Right cardiac atrium (tissue), 5 donors: ENCODE measurements at regions not wholly inside any gene's neighbourhood (a gene's known extent, or its start where the extent isn't known, plus 50 kb on each side); places are given as distances from the start of the nearest gene placed in this dataset.

Experiments used
- ATAC-seq, 2 donors: fragments of 200-7000 bp; cut with Tn5 transposase; one replicate each; pipeline versions ENCODE4 v1.8.0 to v1.9.1; 2020; ENCODE audit warnings: moderate library complexity in 2 of 2, mild to moderate bottlenecking in 1 of 2
- DNase-seq, 3 donors: peaks; one replicate each; pipeline ENCODE4 v3.0.0-alpha.2; 2020
- H3K27ac ChIP-seq: one replicate; pipeline ENCODE4 v1.5.1; 2013; ENCODE audit warnings: mild to moderate bottlenecking, low read length, control low read depth, moderate library complexity
- H3K27me3 ChIP-seq: one replicate; pipeline ENCODE4 v1.6.1; 2013; ENCODE audit not compliant: control insufficient read depth, insufficient read depth
- H3K4me1 ChIP-seq: one replicate; pipeline ENCODE4 v1.6.1; 2013; ENCODE audit warnings: low read length; ENCODE audit not compliant: control insufficient read depth, insufficient read depth
- H3K4me3 ChIP-seq: one replicate; pipeline ENCODE4 v1.5.1; 2013; ENCODE audit warnings: low read length, control low read depth
- H3K9me3 ChIP-seq: one replicate; pipeline ENCODE4 v1.6.1; 2013; ENCODE audit warnings: low read length; ENCODE audit not compliant: control insufficient read depth
- WGBS: extraction: QIAGEN DNeasy Blood & Tissue Kit; methylation state at CpG from one replicate; pipeline ENCODE4 v1.1.7; 2013; 5-methylcytosine and 5-hydroxymethylcytosine counted together
- intact Hi-C, 4 donors: fragments of 100-400 bp; cut with DNase I; formaldehyde crosslinking; loops; one replicate each; pipeline versions ENCODE4 v1.11.0 to v1.14.0; 2022 to 2023
- donor health status: healthy with polysubstance abuse.
- donor health status: DM: no; HTN: yes; CAD: no.
- donor health status: DM: no; HTN: no; CAD: no.
- donor health status: DM: no; HTN: yes; CAD: no; lungs with severe emphysema.
- donor health status: DM: yes; HTN: yes; CAD: no.

DNA sequence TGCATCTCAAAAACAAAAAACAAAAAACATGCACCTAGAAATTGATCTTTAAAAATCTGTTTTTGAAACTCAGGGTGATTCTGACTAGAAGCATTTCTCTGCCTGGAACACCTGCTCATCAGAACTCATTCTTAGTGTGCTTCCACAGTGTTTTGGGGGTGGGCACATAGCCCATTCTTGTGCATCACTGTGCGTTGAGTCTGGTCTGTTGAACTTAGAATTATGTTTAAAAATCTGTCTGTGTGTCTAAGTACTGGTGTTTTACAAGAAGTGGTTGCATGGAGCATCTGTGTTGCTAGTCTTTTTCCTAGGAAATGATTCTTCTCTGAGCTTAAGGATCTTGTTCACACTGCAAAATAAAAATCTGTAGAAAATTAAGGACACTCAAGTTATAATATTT is 264.5 kb downstream of the SOX4 start:
- DNase-seq: no peak
- no peak overlapping the region for H3K4me3 ChIP-seq
- ATAC-seq: no peak
- no peaks in the 10 kb centered on the region for H3K9me3 ChIP-seq
- no peaks in the 10 kb centered on the region for H3K27me3 ChIP-seq
- 92% methylated on average over 1 of the region's 1 CpG for WGBS
- no peak overlapping the region for H3K27ac ChIP-seq
- intact Hi-C loops: no loop called here
- H3K4me1 ChIP-seq: no peaks in the 10 kb centered on the region

GRCh38 chr6:21859193-21859735 is 265.7 kb downstream of the SOX4 start:
- Histone ChIP-seq H3K4me1 (no peaks in the 10 kb centered on the region), H3K27me3 (no peaks in the 10 kb centered on the region), H3K9me3 (no peaks in the 10 kb centered on the region), H3K4me3 (no peak overlapping the region), H3K27ac (no peak overlapping the region)
- ATAC-seq (no peak), DNase-seq (no peak)
- WGBS: 89% methylated on average over 6 of the region's 6 CpGs
- intact Hi-C loops: no loop called here

DNA sequence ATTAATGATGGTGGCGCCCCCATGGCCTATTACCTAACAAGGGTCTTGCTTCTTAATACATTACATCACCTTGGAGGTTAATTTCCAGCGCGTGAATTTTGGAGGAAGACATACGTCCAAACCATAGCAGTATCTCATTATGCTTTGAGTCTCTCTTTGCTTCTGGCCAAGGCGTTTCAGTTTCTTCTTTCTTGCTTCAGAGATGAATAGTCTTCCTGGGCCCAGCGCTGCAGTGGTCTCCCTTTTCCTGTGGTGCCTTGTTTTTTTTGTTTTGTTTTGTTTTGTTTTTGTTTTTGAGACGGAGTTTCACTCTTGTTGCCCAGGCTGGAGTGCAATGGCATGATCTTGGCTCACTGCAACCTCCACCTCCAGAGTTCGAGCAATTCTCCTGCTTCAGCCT is 268.4 kb downstream of the SOX4 start:
- intact Hi-C loops: no loop called here
- ATAC-seq (no peak), DNase-seq (no peak)
- Histone ChIP-seq H3K9me3 (no peaks in the 10 kb centered on the region), H3K4me3 (no peak overlapping the region), H3K4me1 (no peaks in the 10 kb centered on the region), H3K27ac (no peak overlapping the region), H3K27me3 (no peaks in the 10 kb centered on the region)
- 97% methylated on average over 8 of the region's 8 CpGs for WGBS

DNA sequence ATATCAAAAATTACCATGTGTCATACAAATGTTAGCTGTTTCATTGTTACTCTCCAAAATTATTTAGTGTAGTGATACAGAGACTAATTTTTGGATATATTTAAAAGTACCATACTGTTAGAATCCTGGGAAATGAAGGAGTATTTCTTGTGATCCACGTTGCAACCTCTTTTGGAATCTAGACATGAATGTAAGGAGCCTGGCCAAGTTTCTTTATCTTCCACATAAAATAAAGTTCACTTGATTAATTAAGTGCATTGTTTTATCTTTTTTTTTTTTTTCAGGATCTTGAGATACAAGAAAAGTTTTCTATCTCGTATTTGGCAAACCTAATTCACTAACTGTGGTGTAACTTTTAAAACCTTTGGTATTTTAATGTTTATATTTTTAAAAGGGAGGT is 270.7 kb downstream of the SOX4 start:
- WGBS: 28% methylated on average over 2 of the region's 2 CpGs
- no peaks in the 10 kb centered on the region for H3K27me3 ChIP-seq
- no peak for DNase-seq
- intact Hi-C loops: no loop called here
- H3K27ac ChIP-seq: no peak overlapping the region
- no peaks in the 10 kb centered on the region for H3K9me3 ChIP-seq
- no peak overlapping the region for H3K4me3 ChIP-seq
- no peaks in the 10 kb centered on the region for H3K4me1 ChIP-seq
- no peak for ATAC-seq

- no peaks in the 10 kb centered on the region for H3K9me3 ChIP-seq
These were observed 274.7 kb downstream of the SOX4 start for GRCh38 chr6:21868226-21868625.

GRCh38 chr6:21869085-21869771 is 275.7 kb downstream of the SOX4 start:
- Histone ChIP-seq H3K27ac (no peak overlapping the region), H3K4me1 (peaks cover 5% of the 10 kb centered on the region), H3K27me3 (no peaks in the 10 kb centered on the region), H3K4me3 (no peak overlapping the region), H3K9me3 (no peaks in the 10 kb centered on the region)
- ATAC-seq: no peak
- intact Hi-C loops: no loop called here
- 87% methylated on average over 8 of the region's 8 CpGs for WGBS
- no peak for DNase-seq

More at GRCh38 chr6:21868226-21868625, 274.7 kb downstream of the SOX4 start:
- peak in 1 of 2 donors; percentile 22 for ATAC-seq
- DNase-seq: no peak
- H3K4me1 ChIP-seq: peaks cover 4% of the 10 kb centered on the region
- no peaks in the 10 kb centered on the region for H3K27me3 ChIP-seq
- no peak overlapping the region for H3K4me3 ChIP-seq
- H3K27ac ChIP-seq: no peak overlapping the region
- WGBS: 68% methylated on average over 2 of the region's 2 CpGs
- intact Hi-C loops: no loop called here

DNA sequence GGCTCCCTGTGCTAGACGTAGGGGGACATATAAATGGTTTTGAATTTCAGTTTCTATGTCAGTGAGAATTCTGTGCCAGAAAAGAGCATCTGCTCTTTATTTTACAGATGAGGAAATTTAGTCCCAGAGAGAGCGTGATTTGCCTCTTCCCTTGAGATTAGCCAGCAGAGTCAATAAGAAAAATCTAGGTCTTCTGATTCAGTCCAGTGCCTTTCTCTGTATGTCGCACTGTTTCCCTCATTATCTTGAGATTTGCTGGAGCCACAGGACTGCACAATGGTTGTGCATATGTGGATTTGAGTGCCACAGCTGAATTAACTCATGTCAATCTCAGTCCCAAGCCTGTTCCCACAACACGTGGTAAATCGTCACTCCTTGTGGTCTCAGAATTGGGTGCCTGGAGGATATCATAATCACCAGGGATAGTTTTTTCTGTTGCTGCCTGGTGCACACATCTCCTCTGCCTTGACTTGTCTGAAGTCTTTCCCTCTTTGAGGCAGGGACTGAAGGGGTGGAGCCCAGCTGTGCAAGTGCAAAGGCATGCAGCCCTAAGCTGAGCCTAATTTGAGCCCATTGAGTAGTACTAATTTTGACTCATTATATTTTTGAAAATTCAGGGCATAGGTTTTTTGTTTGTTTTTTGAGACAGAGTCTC is 276.7 kb downstream of the SOX4 start:
- H3K9me3 ChIP-seq: no peaks in the 10 kb centered on the region
- no peaks in the 10 kb centered on the region for H3K27me3 ChIP-seq
- peaks cover 8% of the 10 kb centered on the region for H3K4me1 ChIP-seq
- no peak overlapping the region for H3K4me3 ChIP-seq
- no peak for DNase-seq
- 64% methylated on average over 5 of the region's 5 CpGs for WGBS
- no peak overlapping the region for H3K27ac ChIP-seq
- intact Hi-C loops: no loop called here
- no peak for ATAC-seq

DNA sequence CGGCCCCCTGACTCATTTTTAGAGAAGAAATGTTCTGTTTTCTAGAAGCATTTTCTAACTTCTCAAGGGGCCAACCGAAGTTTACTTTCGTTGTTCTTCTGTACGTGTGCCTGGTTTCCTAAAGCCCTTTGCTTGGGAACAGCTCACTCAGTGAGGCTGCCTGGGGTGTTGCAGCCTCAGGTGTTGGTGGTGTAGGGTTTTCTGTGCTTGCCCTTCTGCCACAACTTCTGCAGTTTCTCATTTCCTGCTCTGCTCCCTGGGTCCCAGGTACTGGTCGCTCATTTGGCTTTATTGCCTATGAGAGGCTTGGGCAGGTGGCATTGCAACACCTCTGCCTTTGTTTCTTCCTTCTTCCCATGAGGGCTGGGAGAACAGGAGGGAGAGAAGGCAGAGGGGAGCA is 278.3 kb downstream of the SOX4 start:
- Histone ChIP-seq H3K27me3 (no peaks in the 10 kb centered on the region), H3K9me3 (no peaks in the 10 kb centered on the region), H3K4me1 (peaks cover 8% of the 10 kb centered on the region), H3K4me3 (no peak overlapping the region), H3K27ac (no peak overlapping the region)
- WGBS: 93% methylated on average over 5 of the region's 5 CpGs
- DNase-seq: no peak
- ATAC-seq: no peak
- intact Hi-C loops: no loop called here

GRCh38 chr6:21872749-21873148 is 279.2 kb downstream of the SOX4 start:
- no peak overlapping the region for H3K4me3 ChIP-seq
- DNase-seq: no peak
- 81% methylated on average over 2 of the region's 2 CpGs for WGBS
- H3K9me3 ChIP-seq: no peaks in the 10 kb centered on the region
- no peak for ATAC-seq
- intact Hi-C loops: no loop called here
- no peaks in the 10 kb centered on the region for H3K27me3 ChIP-seq
- no peak overlapping the region for H3K27ac ChIP-seq
- H3K4me1 ChIP-seq: peaks cover 8% of the 10 kb centered on the region

- Histone ChIP-seq H3K27me3 (no peaks in the 10 kb centered on the region), H3K4me1 (peaks cover 8% of the 10 kb centered on the region), H3K4me3 (no peak overlapping the region), H3K27ac (no peak overlapping the region), H3K9me3 (no peaks in the 10 kb centered on the region)
- WGBS: 38% methylated on average over 10 of the region's 10 CpGs
- intact Hi-C loops: no loop called here
- ATAC-seq (peak; percentile 87 to 91), DNase-seq (peak in 1 of 3 donors; percentile 46)
These were observed 280.0 kb downstream of the SOX4 start for GRCh38 chr6:21873562-21873961.

DNA sequence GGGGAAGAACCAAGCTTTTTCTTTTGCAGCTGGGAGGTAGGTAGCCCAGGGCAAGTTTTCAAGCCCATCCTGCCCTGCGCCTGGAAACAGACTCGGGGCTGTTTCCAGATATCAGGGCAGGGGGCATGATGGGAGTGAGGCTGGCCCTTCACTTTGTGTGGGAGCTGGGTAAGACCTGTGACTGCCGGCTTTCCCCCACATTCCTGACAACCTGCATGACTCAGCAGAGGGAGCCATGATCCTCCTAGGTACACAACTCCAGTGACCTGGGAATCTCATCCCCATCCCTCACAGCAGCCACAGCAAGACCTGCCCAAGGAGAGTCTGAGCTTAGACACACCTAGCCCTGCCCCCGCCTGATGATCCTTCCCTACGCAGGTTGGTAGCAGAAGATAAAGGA is 280.8 kb downstream of the SOX4 start:
- no peak for DNase-seq
- 95% methylated on average over 5 of the region's 5 CpGs for WGBS
- H3K27ac ChIP-seq: no peak overlapping the region
- H3K27me3 ChIP-seq: no peaks in the 10 kb centered on the region
- no peak for ATAC-seq
- H3K9me3 ChIP-seq: no peaks in the 10 kb centered on the region
- peaks cover 8% of the 10 kb centered on the region for H3K4me1 ChIP-seq
- intact Hi-C loops: no loop called here
- no peak overlapping the region for H3K4me3 ChIP-seq
